Neural cell (in vitro differentiated cells): ENCODE measurements at regions not wholly inside any gene's neighbourhood (a gene's known extent, or its start where the extent isn't known, plus 50 kb on each side); places are given as distances from the start of the nearest gene placed in this dataset.

Experiments
- EP300 ChIP-seq: fragments of 450-650 bp; conservative IDR thresholded peaks from 2 replicates; pipeline ENCODE4 v1.6.1; 2014; ENCODE audit warnings: antibody characterized with exemption, mild to moderate bottlenecking, moderate library complexity; ENCODE audit not compliant: poor library complexity, severe bottlenecking
- EZH2 ChIP-seq: fragments of 200-600, 300-800 bp; shearing (Covaris generic), sonication (generic); IDR thresholded peaks from 2 replicates; pipeline ENCODE4 v1.6.1; 2014; ENCODE audit warnings: antibody characterized with exemption, low read length, borderline replicate concordance, mild to moderate bottlenecking; ENCODE audit not compliant: insufficient read depth, poor library complexity, severe bottlenecking
- MXI1 ChIP-seq: fragments of 450-650 bp; conservative IDR thresholded peaks from 2 replicates; pipeline ENCODE4 v1.6.1; 2014; ENCODE audit warnings: antibody characterized with exemption, mild to moderate bottlenecking; ENCODE audit not compliant: poor library complexity, severe bottlenecking
- POLR2AphosphoS5 ChIP-seq: IDR thresholded peaks from 2 replicates; pipeline ENCODE4 v1.6.1; 2012
- RAD21 ChIP-seq: fragments of 450-650 bp; conservative IDR thresholded peaks from 2 replicates; pipeline ENCODE4 v1.6.1; 2014; ENCODE audit warnings: antibody characterized with exemption, mild to moderate bottlenecking, moderate library complexity
- TAF1 ChIP-seq: IDR thresholded peaks from 2 replicates; pipeline ENCODE4 v1.6.1; 2012; ENCODE audit warnings: low read depth
- TF ChIP-seq, protein P1 (sequence below): fragments of 450-650 bp; IDR thresholded peaks from 2 replicates; pipeline ENCODE4 v1.5.1; 2014; ENCODE audit warnings: antibody characterized with exemption, mild to moderate bottlenecking, moderate library complexity; ENCODE audit not compliant: poor library complexity, severe bottlenecking
- TF ChIP-seq, protein P2 (sequence below): IDR thresholded peaks from 2 replicates; pipeline ENCODE4 v1.6.1; 2012; ENCODE audit warnings: borderline replicate concordance

DNA sequence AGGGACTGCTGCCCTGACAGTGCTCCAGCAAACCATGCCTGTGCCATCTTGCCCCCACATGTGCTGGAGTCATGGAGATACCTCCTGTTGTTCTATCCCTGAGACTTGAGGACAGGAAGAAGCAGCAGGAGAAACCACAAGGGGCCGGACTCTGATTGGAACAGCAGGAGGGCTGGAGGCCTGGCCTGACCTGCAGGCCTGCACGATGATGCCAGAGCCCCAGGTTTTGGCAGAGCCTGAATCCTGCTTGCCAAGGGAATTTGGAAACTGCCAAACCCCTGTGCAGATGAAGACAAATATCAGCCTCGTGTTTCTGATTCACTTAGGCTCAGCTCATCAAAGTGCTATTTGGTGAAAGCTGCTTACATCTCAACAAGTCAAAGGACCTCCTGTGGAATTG lies 177.6 kb downstream of the MAFB start:
- TF ChIP-seq, protein P1, sequence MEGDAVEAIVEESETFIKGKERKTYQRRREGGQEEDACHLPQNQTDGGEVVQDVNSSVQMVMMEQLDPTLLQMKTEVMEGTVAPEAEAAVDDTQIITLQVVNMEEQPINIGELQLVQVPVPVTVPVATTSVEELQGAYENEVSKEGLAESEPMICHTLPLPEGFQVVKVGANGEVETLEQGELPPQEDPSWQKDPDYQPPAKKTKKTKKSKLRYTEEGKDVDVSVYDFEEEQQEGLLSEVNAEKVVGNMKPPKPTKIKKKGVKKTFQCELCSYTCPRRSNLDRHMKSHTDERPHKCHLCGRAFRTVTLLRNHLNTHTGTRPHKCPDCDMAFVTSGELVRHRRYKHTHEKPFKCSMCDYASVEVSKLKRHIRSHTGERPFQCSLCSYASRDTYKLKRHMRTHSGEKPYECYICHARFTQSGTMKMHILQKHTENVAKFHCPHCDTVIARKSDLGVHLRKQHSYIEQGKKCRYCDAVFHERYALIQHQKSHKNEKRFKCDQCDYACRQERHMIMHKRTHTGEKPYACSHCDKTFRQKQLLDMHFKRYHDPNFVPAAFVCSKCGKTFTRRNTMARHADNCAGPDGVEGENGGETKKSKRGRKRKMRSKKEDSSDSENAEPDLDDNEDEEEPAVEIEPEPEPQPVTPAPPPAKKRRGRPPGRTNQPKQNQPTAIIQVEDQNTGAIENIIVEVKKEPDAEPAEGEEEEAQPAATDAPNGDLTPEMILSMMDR, result no peak
- no peak for TF ChIP-seq TAF1
- no peak for TF ChIP-seq RAD21
- TF ChIP-seq POLR2AphosphoS5, result no peak
- TF ChIP-seq, protein P2, sequence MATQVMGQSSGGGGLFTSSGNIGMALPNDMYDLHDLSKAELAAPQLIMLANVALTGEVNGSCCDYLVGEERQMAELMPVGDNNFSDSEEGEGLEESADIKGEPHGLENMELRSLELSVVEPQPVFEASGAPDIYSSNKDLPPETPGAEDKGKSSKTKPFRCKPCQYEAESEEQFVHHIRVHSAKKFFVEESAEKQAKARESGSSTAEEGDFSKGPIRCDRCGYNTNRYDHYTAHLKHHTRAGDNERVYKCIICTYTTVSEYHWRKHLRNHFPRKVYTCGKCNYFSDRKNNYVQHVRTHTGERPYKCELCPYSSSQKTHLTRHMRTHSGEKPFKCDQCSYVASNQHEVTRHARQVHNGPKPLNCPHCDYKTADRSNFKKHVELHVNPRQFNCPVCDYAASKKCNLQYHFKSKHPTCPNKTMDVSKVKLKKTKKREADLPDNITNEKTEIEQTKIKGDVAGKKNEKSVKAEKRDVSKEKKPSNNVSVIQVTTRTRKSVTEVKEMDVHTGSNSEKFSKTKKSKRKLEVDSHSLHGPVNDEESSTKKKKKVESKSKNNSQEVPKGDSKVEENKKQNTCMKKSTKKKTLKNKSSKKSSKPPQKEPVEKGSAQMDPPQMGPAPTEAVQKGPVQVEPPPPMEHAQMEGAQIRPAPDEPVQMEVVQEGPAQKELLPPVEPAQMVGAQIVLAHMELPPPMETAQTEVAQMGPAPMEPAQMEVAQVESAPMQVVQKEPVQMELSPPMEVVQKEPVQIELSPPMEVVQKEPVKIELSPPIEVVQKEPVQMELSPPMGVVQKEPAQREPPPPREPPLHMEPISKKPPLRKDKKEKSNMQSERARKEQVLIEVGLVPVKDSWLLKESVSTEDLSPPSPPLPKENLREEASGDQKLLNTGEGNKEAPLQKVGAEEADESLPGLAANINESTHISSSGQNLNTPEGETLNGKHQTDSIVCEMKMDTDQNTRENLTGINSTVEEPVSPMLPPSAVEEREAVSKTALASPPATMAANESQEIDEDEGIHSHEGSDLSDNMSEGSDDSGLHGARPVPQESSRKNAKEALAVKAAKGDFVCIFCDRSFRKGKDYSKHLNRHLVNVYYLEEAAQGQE, result no peak
- TF ChIP-seq EZH2, result no peak
- TF ChIP-seq EP300, result no peak
- no peak for TF ChIP-seq MXI1
